Adrenal gland (tissue), 5 donors: ENCODE measurements at regions not wholly inside any gene's neighbourhood (a gene's known extent, or its start where the extent isn't known, plus 50 kb on each side); places are given as distances from the start of the nearest gene placed in this dataset.

Experiments
- CTCF ChIP-seq, 6 experiments: fragments of 450-650 bp in 4 of 6; fragments of 200-600 bp in 2 of 6; sonication (generic) in 1 of 6; IDR thresholded peaks; 1 replicate in 5 of 6; 2 replicates in 1 of 6; pipeline versions ENCODE4 v1.5.1 to v1.8.0; 2016 to 2021; ENCODE audit warnings: antibody characterized with exemption in 6 of 6, mild to moderate bottlenecking in 2 of 6, moderate library complexity in 1 of 6
- POLR2A ChIP-seq, 2 donors: fragments of 450-650 bp; IDR thresholded peaks; one replicate each; pipeline ENCODE4 v1.6.1; 2017; ENCODE audit warnings: antibody characterized with exemption in 2 of 2, mild to moderate bottlenecking in 2 of 2, moderate library complexity in 1 of 2
- donor health status: DM: no; HTN: no; CAD: no.

- TF ChIP-seq CTCF (IDR thresholded peaks at IDR 0.05) (no peak), POLR2A (IDR thresholded peaks at IDR 0.05) (no peak)
Measured at GRCh38 chr5:100421360-100421759, 113.8 kb upstream of the FAM174A start.
